Progenitor cell of endocrine pancreas (in vitro differentiated cells): ENCODE measurements at regions not wholly inside any gene's neighbourhood (a gene's known extent, or its start where the extent isn't known, plus 50 kb on each side); places are given as distances from the start of the nearest gene placed in this dataset.

Experiments
- DNase-seq: peaks from one replicate; pipeline ENCODE4 v3.0.0; 2021; ENCODE audit warnings: low spot score; ENCODE audit not compliant: unreplicated experiment
- H3K27ac Mint-ChIP-seq: 2 replicates; pipeline ENCODE4 v1.8.0; 2021; ENCODE audit warnings: mild to moderate bottlenecking, moderate library complexity, mixed read lengths
- H3K27me3 Mint-ChIP-seq: 2 replicates; pipeline ENCODE4 v1.8.0; 2021; ENCODE audit warnings: mixed read lengths
- H3K36me3 Mint-ChIP-seq: 2 replicates; pipeline ENCODE4 v1.8.0; 2022; ENCODE audit warnings: mixed read lengths; ENCODE audit not compliant: insufficient read depth
- H3K4me1 Mint-ChIP-seq: 2 replicates; pipeline ENCODE4 v1.8.0; 2021; ENCODE audit warnings: low read depth, mixed read lengths
- H3K4me3 Mint-ChIP-seq: 2 replicates; pipeline ENCODE4 v1.8.0; 2021; ENCODE audit warnings: low read depth, mild to moderate bottlenecking, moderate library complexity, mixed read lengths
- H3K9me3 Mint-ChIP-seq: 2 replicates; pipeline ENCODE4 v1.8.0; 2021; ENCODE audit warnings: low read depth, mixed read lengths
- TF ChIP-seq, protein P1 (sequence below): fragments of 200-600 bp; sonication (generic); IDR thresholded peaks from one replicate; pipeline ENCODE4 v1.5.0; 2021; ENCODE audit warnings: antibody characterized with exemption, mild to moderate bottlenecking; ENCODE audit not compliant: unreplicated experiment

DNA sequence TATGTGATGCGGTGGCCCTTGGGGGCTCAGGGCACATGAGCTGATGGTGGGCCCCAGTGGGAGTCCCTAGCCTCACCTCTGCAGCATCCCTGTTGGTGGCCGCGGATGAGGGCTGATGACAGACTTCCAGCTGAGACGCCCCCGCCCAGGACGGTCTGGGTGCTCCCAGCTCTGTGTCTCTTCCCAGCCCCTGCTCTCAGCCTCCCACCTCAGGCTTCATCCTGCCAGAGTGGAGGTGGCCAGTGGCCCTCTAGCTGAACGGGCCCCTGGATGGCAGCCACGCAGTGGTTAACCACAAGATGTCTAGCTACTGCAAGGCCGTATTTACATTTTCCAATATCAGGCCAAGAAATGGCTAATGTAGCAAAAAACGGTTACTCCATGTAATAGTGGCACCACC is 205.3 kb upstream of the LINGO1 start:
- Mint-ChIP-seq H3K36me3 (no peaks in the 10 kb centered on the region), H3K27me3 (peaks cover 11% of the 10 kb centered on the region), H3K9me3 (no peaks in the 10 kb centered on the region), H3K4me1 (peaks cover 8% of the 10 kb centered on the region), H3K27ac (no peak overlapping the region), H3K4me3 (no peak overlapping the region)
- TF ChIP-seq, protein P1, sequence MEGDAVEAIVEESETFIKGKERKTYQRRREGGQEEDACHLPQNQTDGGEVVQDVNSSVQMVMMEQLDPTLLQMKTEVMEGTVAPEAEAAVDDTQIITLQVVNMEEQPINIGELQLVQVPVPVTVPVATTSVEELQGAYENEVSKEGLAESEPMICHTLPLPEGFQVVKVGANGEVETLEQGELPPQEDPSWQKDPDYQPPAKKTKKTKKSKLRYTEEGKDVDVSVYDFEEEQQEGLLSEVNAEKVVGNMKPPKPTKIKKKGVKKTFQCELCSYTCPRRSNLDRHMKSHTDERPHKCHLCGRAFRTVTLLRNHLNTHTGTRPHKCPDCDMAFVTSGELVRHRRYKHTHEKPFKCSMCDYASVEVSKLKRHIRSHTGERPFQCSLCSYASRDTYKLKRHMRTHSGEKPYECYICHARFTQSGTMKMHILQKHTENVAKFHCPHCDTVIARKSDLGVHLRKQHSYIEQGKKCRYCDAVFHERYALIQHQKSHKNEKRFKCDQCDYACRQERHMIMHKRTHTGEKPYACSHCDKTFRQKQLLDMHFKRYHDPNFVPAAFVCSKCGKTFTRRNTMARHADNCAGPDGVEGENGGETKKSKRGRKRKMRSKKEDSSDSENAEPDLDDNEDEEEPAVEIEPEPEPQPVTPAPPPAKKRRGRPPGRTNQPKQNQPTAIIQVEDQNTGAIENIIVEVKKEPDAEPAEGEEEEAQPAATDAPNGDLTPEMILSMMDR = no peak
- DNase-seq = no peak

DNA sequence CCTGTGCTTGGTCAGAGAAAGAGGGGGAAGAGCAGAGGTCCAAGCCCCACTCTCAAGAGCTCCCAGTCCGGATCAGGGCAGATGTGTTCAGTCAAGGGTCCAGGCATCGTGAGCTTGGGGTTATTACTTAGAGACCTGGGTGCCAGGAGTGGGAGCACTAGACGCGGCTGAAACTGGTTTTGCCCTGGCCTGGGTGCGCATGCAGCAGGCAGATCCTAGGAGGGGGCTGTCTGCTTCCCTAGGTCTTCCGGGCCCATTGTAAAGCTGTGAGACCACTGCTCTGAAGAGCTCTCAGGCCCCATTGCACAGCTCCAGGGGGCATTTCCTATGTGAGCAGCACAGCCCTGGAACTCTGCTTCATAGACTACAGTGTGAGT is 204.9 kb upstream of the LINGO1 start:
- Mint-ChIP-seq H3K4me3 (no peak overlapping the region), H3K4me1 (peaks cover 8% of the 10 kb centered on the region), H3K27ac (no peak overlapping the region), H3K27me3 (peaks cover 11% of the 10 kb centered on the region), H3K9me3 (no peaks in the 10 kb centered on the region), H3K36me3 (no peaks in the 10 kb centered on the region)
- DNase-seq = no peak
- TF ChIP-seq, protein P1 = no peak

DNA sequence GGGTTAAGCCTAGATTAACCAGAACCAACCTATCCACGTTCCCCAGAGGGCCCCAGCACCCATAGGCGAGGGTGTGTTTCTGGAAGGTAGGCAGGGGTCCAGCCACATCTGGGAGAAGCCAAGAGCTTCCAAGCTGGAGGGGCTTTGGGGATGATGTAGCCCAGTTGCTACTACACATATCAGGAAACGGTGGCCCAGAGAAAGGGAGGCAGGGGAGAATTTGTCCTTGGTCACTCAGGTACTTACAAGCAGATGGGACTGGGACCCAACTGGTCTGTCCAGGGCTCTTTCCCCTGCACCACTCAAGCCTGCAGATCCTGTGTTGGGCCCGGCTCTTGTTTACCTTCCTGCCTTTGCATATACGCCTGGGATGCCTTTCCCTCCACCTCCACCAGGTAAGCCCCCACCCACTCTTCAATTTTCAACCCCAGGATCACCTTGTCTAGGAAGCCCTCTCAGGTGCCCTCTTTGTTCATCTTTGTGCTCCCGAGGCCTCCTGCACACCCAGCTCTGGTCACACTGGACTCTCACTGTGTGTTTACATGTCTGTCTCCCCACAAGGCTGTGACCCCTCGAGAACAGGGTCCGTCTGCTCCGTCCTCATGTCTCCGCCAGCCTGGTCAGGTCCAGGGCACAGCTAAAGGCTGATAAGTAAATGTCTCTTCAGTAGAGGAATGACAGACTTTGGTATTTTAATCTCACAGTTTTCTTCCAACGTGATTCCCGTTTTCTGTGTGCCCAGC is 204.4 kb upstream of the LINGO1 start:
- Mint-ChIP-seq H3K36me3 (no peaks in the 10 kb centered on the region), H3K4me1 (peaks cover 8% of the 10 kb centered on the region), H3K9me3 (no peaks in the 10 kb centered on the region), H3K27me3 (peaks cover 11% of the 10 kb centered on the region), H3K27ac (no peak overlapping the region), H3K4me3 (no peak overlapping the region)
- DNase-seq = no peak
- TF ChIP-seq, protein P1 = no peak

DNA sequence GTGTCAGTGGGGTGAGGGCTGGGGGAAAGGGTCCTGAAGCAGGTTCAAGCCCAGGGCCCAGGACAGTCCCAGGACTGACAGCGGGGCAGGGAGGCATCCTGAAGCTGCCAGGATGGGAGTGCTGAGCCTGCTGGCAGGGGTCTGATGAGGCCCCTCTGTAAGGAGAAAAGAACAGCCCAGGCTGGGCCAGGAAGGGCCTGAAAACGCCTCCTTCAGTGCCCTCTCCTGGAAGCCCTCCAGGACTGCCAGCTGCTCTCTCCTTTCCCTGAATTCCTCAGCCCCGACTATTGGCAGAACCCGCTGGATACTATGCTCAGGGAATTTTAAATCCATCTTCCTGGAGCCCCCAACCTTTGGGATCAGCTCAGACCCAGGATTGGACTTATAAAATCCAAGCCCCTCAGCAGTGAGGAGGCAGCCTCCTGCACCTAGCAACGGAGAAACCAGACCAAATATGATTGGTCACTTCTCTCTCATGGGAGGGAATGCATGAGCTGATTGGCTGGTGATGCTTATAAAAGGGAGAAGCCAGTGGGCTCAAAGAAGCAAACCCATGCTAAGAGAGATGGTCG is 203.5 kb upstream of the LINGO1 start:
- H3K36me3 Mint-ChIP-seq = no peaks in the 10 kb centered on the region
- H3K27me3 Mint-ChIP-seq = peaks cover 11% of the 10 kb centered on the region
- H3K27ac Mint-ChIP-seq = no peak overlapping the region
- H3K4me3 Mint-ChIP-seq = no peak overlapping the region
- DNase-seq = no peak
- TF ChIP-seq, protein P1 = no peak
- peaks cover 14% of the 10 kb centered on the region for H3K4me1 Mint-ChIP-seq
- no peaks in the 10 kb centered on the region for H3K9me3 Mint-ChIP-seq

DNA sequence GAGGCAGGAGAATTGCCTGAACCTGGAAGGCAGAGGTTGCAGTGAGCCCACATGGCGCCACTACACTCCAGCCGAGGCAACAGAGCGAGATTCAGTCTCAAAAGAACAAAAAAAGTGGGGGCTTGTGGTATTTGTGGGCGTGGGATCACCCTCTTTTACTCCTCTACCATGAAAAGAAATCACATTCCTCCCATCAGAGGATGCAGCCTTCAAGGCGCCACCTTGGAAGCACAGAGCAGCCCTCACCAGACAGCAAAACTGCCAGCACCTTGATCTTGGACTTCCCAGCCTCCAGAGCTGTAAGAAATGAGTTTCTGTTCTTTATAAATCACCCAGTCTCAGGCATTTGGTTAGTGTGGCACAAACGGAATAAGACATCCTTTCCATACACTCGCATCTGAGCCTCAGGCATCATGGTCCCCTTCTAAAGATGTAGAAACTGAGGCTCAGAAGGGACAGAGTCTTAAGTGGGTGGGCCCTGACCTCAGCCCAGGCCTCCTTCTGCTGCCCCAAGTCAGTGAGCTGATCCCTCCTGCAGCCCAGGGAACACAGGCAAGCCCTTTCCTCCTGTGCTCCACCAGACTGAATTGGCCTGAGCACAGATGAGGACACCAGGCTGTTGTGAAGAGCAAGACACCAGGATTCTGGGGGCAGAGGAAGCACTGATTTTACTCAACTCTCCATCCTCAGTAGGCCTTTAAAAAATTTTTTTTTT is 201.7 kb upstream of the LINGO1 start:
- Mint-ChIP-seq H3K27ac (no peak overlapping the region), H3K36me3 (no peaks in the 10 kb centered on the region), H3K4me3 (no peak overlapping the region), H3K9me3 (no peaks in the 10 kb centered on the region), H3K27me3 (peaks cover 7% of the 10 kb centered on the region), H3K4me1 (peaks cover 14% of the 10 kb centered on the region)
- TF ChIP-seq, protein P1 = no peak
- no peak for DNase-seq
